Fibroblast of pulmonary artery (primary cell): ENCODE measurements at regions not wholly inside any gene's neighbourhood (a gene's known extent, or its start where the extent isn't known, plus 50 kb on each side); places are given as distances from the start of the nearest gene placed in this dataset.
"Not testable (repeated sequence)": the region's sequence is repeated elsewhere in the genome, so short reads cannot be mapped to it uniquely, and the experiment has no call there.

Experiments used
- DNase-seq: peaks from one replicate; pipeline ENCODE4 v3.0.0-alpha.2; 2010; ENCODE audit warnings: low read depth
- H3K4me3 ChIP-seq: replicated peaks from 2 replicates; pipeline ENCODE4 v1.5.1; 2011; ENCODE audit warnings: low read depth, mild to moderate bottlenecking, control low read depth, low read length, moderate library complexity
- CTCF ChIP-seq: IDR thresholded peaks from 2 replicates; pipeline ENCODE4 v1.5.1; 2011; ENCODE audit warnings: mild to moderate bottlenecking, control low read depth, low read length, inconsistent platforms; ENCODE audit errors: missing control alignments

GRCh38 chr16:64084706-64085105 lies 1037.2 kb downstream of the CDH11 start:
- H3K4me3 ChIP-seq = no peak overlapping the region
- no peak for DNase-seq
- no peak for TF ChIP-seq CTCF

- no peak for DNase-seq
- TF ChIP-seq CTCF = no peak
- H3K4me3 ChIP-seq = no peak overlapping the region
Observed at GRCh38 chr16:64083428-64084129, 1038.3 kb downstream of the CDH11 start.

- no peak for TF ChIP-seq CTCF
- no peak for DNase-seq
- no peak overlapping the region for H3K4me3 ChIP-seq
Observed at GRCh38 chr16:64077242-64077641, 1044.6 kb downstream of the CDH11 start.

GRCh38 chr16:64074706-64075105 lies 1047.2 kb downstream of the CDH11 start:
- DNase-seq = no peak
- TF ChIP-seq CTCF = no peak
- H3K4me3 ChIP-seq = no peak overlapping the region

- not testable (repeated sequence) for DNase-seq, H3K4me3 ChIP-seq
Observed at GRCh38 chr16:64072131-64072730, 1049.6 kb downstream of the CDH11 start.

- no peak overlapping the region for H3K4me3 ChIP-seq
- no peak for DNase-seq
- TF ChIP-seq CTCF = no peak
Observed at GRCh38 chr16:64065523-64065922, 1056.3 kb downstream of the CDH11 start.

- TF ChIP-seq CTCF = no peak
- no peak for DNase-seq
- no peak overlapping the region for H3K4me3 ChIP-seq
Observed at GRCh38 chr16:64061621-64062020, 1060.2 kb downstream of the CDH11 start.
